HCT116 (cell line): ENCODE measurements at regions not wholly inside any gene's neighbourhood (a gene's known extent, or its start where the extent isn't known, plus 50 kb on each side); places are given as distances from the start of the nearest gene placed in this dataset.

Source experiments
- ATAC-seq: fragments of 200-7000 bp; cut with Tn5 transposase; 2 replicates; pipeline ENCODE4 v1.9.1; 2020; ENCODE audit warnings: mild to moderate bottlenecking, moderate library complexity
- BruUV-seq: library from RNA; stranded (reverse); fragments of 400-500 nt; replicated peaks from 2 replicates; lab custom pipeline; 2021; lab: Mats Ljungman, UMichigan
- CTCF ChIA-PET: fragments of 300-600 bp; sonication (Branson Sonifier 250); formaldehyde crosslinking; loops from one replicate; lab custom pipeline; 2021; ENCODE audit warnings: antibody characterized with exemption; lab: Charles Lee
- POLR2A ChIA-PET: fragments of 300-600, 350-600 bp; sonication (Branson Sonifier 250); formaldehyde crosslinking; loops from one replicate; lab custom pipeline; 2021; ENCODE audit warnings: antibody characterized with exemption; lab: Charles Lee
- RAD21 ChIA-PET, 2 experiments: fragments of 300-600 bp; sonication (Branson Sonifier 250); formaldehyde crosslinking; loops; one replicate each; lab custom pipeline; 2023; ENCODE audit warnings: low total read pairs in 2 of 2; ENCODE audit not compliant: uncharacterized antibody in 2 of 2, unreplicated experiment in 2 of 2, low non-redundant PET in 1 of 2; lab: Charles Lee
- DNase-seq: peaks from one replicate; pipeline ENCODE4 v3.0.0-alpha.2; 2010; ENCODE audit warnings: low read depth, low spot score
- H2AFZ ChIP-seq: fragments of 200-600 bp; shearing (Covaris generic), sonication (generic); 2 replicates; pipeline ENCODE4 v1.6.1; 2017; ENCODE audit warnings: low read depth, mixed run types, mixed read lengths, antibody characterized with exemption, low read length; ENCODE audit not compliant: poor library complexity, severe bottlenecking
- H3K27ac ChIP-seq: 2 replicates; pipeline ENCODE4 v1.5.1; 2012; ENCODE audit warnings: low read depth, low read length
- H3K27me3 ChIP-seq: fragments of 200-600 bp; sonication (generic); 2 replicates; pipeline ENCODE4 v1.6.1; 2016; ENCODE audit warnings: mixed run types, low read length, mixed read lengths; ENCODE audit not compliant: insufficient read depth
- H3K36me3 ChIP-seq, 2 experiments: fragments of 200-500 bp in 1 of 2; fragments of 200-600 bp in 1 of 2; sonication (Bioruptor generic) in 1 of 2; sonication (generic) in 1 of 2; 2 replicates each; pipeline versions ENCODE4 v1.5.1 to v1.6.1; 2014 to 2016; ENCODE audit warnings: low read length in 2 of 2, inconsistent platforms in 1 of 2, mixed read lengths in 1 of 2, mixed run types in 1 of 2; ENCODE audit not compliant: insufficient read depth in 2 of 2, control insufficient read depth in 1 of 2
- H3K4me1 ChIP-seq, 2 experiments: fragments of 200-600 bp in 1 of 2; sonication (generic) in 1 of 2; 2 replicates each; pipeline versions ENCODE4 v1.5.1 to v1.6.1; 2012 to 2017; ENCODE audit warnings: low read length in 2 of 2, inconsistent platforms in 1 of 2, mild to moderate bottlenecking in 1 of 2, mixed read lengths in 1 of 2, mixed run types in 1 of 2, moderate library complexity in 1 of 2; ENCODE audit not compliant: insufficient read depth in 2 of 2, control insufficient read depth in 1 of 2
- H3K4me2 ChIP-seq: fragments of 200-600 bp; sonication (generic); 2 replicates; pipeline ENCODE4 v1.6.1; 2017; ENCODE audit warnings: mixed run types, low read length, mixed read lengths
- H3K4me3 ChIP-seq, 2 experiments: fragments of 200-600 bp in 1 of 2; sonication (generic) in 1 of 2; replicated peaks in 1 of 2; 2 replicates each; pipeline ENCODE4 v1.5.1; 2011 to 2016; ENCODE audit warnings: low read length in 2 of 2, control low read depth in 1 of 2, low read depth in 1 of 2, mild to moderate bottlenecking in 1 of 2, mixed read lengths in 1 of 2, mixed run types in 1 of 2
- H3K79me2 ChIP-seq: fragments of 200-600 bp; sonication (generic); 2 replicates; pipeline ENCODE4 v1.6.1; 2017; ENCODE audit warnings: mild to moderate bottlenecking, mixed run types, low read length, moderate library complexity, mixed read lengths; ENCODE audit not compliant: insufficient read depth
- H3K9ac ChIP-seq: fragments of 200-600 bp; sonication (generic); 2 replicates; pipeline ENCODE4 v1.6.1; 2016; ENCODE audit warnings: low read length, mixed read lengths
- H3K9me2 ChIP-seq: fragments of 200-600 bp; sonication (generic), shearing (Covaris generic); 2 replicates; pipeline ENCODE4 v1.6.1; 2017; ENCODE audit warnings: mixed run types, mild to moderate bottlenecking, moderate library complexity; ENCODE audit not compliant: insufficient read depth
- H3K9me3 ChIP-seq, 2 experiments: fragments of 200-500 bp in 1 of 2; fragments of 200-600 bp in 1 of 2; sonication (Bioruptor generic) in 1 of 2; sonication (generic) in 1 of 2; 2 replicates each; pipeline ENCODE4 v1.6.1; 2014 to 2017; ENCODE audit warnings: low read length in 2 of 2, mixed read lengths in 2 of 2, inconsistent platforms in 1 of 2, low read depth in 1 of 2, mild to moderate bottlenecking in 1 of 2, mixed run types in 1 of 2, moderate library complexity in 1 of 2; ENCODE audit not compliant: control insufficient read depth in 1 of 2, insufficient read depth in 1 of 2
- H4K20me1 ChIP-seq: fragments of 200-600 bp; sonication (generic), shearing (Covaris generic); 2 replicates; pipeline ENCODE4 v1.6.1; 2017; ENCODE audit warnings: mixed run types, mild to moderate bottlenecking, moderate library complexity; ENCODE audit not compliant: insufficient read depth
- ATF3 ChIP-seq: IDR thresholded peaks from 2 replicates; pipeline ENCODE4 v1.6.1; 2012
- CBX3 ChIP-seq: IDR thresholded peaks from 2 replicates; pipeline ENCODE4 v1.6.1; 2012; ENCODE audit warnings: low read depth
- CEBPB ChIP-seq: IDR thresholded peaks from 2 replicates; pipeline ENCODE4 v1.6.1; 2012; ENCODE audit warnings: low read depth
- CTCF ChIP-seq, 3 experiments: fragments of 200-600 bp in 1 of 3; sonication (generic) in 1 of 3; IDR thresholded peaks in 2 of 3; conservative IDR thresholded peaks in 1 of 3; 2 replicates each; pipeline ENCODE4 v1.5.1; 2012 to 2017; ENCODE audit warnings: low read depth in 2 of 3, low read length in 2 of 3, antibody characterized with exemption in 1 of 3, borderline replicate concordance in 1 of 3, control low read depth in 1 of 3, mild to moderate bottlenecking in 1 of 3, mixed read lengths in 1 of 3, mixed run types in 1 of 3, moderate library complexity in 1 of 3; ENCODE audit not compliant: insufficient read depth in 1 of 3
- EZH2phosphoT487 ChIP-seq: fragments of 200-600 bp; IDR thresholded peaks from 2 replicates; pipeline ENCODE4 v1.6.1; 2018; ENCODE audit warnings: antibody characterized with exemption, borderline replicate concordance
- MAX ChIP-seq: IDR thresholded peaks from 2 replicates; pipeline ENCODE4 v1.6.1; 2012
- POLR2A ChIP-seq: IDR thresholded peaks from 2 replicates; pipeline ENCODE4 v1.7.0; 2011; ENCODE audit warnings: borderline replicate concordance; ENCODE audit not compliant: insufficient read depth, insufficient read length; ENCODE audit errors: extremely low read depth
- POLR2AphosphoS5 ChIP-seq: IDR thresholded peaks from 2 replicates; pipeline ENCODE4 v1.6.1; 2011; ENCODE audit warnings: mild to moderate bottlenecking, low read depth, low read length, moderate library complexity
- REST ChIP-seq: IDR thresholded peaks from 2 replicates; pipeline ENCODE4 v1.6.1; 2012; ENCODE audit warnings: low read depth
- SP1 ChIP-seq: IDR thresholded peaks from 2 replicates; pipeline ENCODE4 v1.6.1; 2012; ENCODE audit warnings: low read depth
- SRF ChIP-seq: IDR thresholded peaks from 2 replicates; pipeline ENCODE4 v1.6.1; 2012; ENCODE audit warnings: low read depth
- YY1 ChIP-seq: IDR thresholded peaks from 2 replicates; pipeline ENCODE4 v1.6.1; 2011; ENCODE audit warnings: low read length, low read depth, moderate library complexity, mild to moderate bottlenecking; ENCODE audit not compliant: insufficient replicate concordance; ENCODE audit errors: extremely low read depth
- ZBTB33 ChIP-seq: IDR thresholded peaks from 2 replicates; pipeline ENCODE4 v1.6.1; 2011; ENCODE audit warnings: mild to moderate bottlenecking, low read length, moderate library complexity; ENCODE audit not compliant: insufficient replicate concordance; ENCODE audit errors: extremely low read depth
- ZFX ChIP-seq: fragments of 450-650 bp; IDR thresholded peaks from 2 replicates; pipeline ENCODE4 v1.6.1; 2017
- intact Hi-C: fragments of 100-400 bp; cut with micrococcal nuclease; formaldehyde crosslinking; loops from 2 replicates; pipeline ENCODE4 v1.10.0; 2022

GRCh38 chr7:109354000-109354399 is 784.3 kb downstream of the DNAJB9 start:
- intact Hi-C loops = no loop called here
- Histone ChIP-seq H3K4me2 (no peak overlapping the region), H3K27ac (no peak overlapping the region), H3K4me1 (no peaks in the 10 kb centered on the region), H3K27me3 (no peaks in the 10 kb centered on the region), H3K4me3 (no peak overlapping the region), H3K9me3 (no peaks in the 10 kb centered on the region), H4K20me1 (no peaks in the 10 kb centered on the region), H3K36me3 (no peaks in the 10 kb centered on the region), H2AFZ (no peak overlapping the region), H3K9ac (no peak overlapping the region), H3K9me2 (no peaks in the 10 kb centered on the region), H3K79me2 (no peaks in the 10 kb centered on the region)
- TF ChIP-seq CBX3 (no peak), SRF (no peak), POLR2A (no peak), YY1 (no peak), MAX (no peak), ATF3 (no peak), SP1 (no peak), EZH2phosphoT487 (no peak)
- POLR2A ChIA-PET = no interaction called here
- RAD21 ChIA-PET = no interaction called here
- ATAC-seq (no peak), DNase-seq (no peak)
- CTCF ChIA-PET = no interaction called here
- BruUV-seq = no TSS peak

- Histone ChIP-seq H3K9me3 (no peaks in the 10 kb centered on the region), H3K9ac (no peak overlapping the region), H3K27ac (no peak overlapping the region), H3K79me2 (no peaks in the 10 kb centered on the region), H4K20me1 (no peaks in the 10 kb centered on the region), H3K27me3 (no peaks in the 10 kb centered on the region), H3K4me2 (no peak overlapping the region), H3K4me3 (no peak overlapping the region), H3K9me2 (no peaks in the 10 kb centered on the region), H2AFZ (no peak overlapping the region), H3K36me3 (no peaks in the 10 kb centered on the region), H3K4me1 (no peaks in the 10 kb centered on the region)
- no TSS peak for BruUV-seq
- CTCF ChIA-PET = no interaction called here
- ATAC-seq (no peak), DNase-seq (no peak)
- POLR2A ChIA-PET = no interaction called here
- RAD21 ChIA-PET = no interaction called here
- intact Hi-C loops = no loop called here
- TF ChIP-seq CEBPB (no peak), YY1 (no peak), SRF (no peak), REST (no peak), POLR2AphosphoS5 (no peak), CTCF (IDR thresholded peaks at IDR 0.05 in 2 of 3, conservative IDR thresholded peaks at IDR 0.05 in 1 of 3; ENCODE audit: borderline replicate concordance in 1 of 3, insufficient read depth in 1 of 3, low read depth in 2 of 3, low read length in 2 of 3) (no peak), ZFX (no peak), ZBTB33 (no peak), POLR2A (no peak)
These were observed 784.9 kb downstream of the DNAJB9 start for GRCh38 chr7:109354552-109354951.
